Stomach (tissue), 8 donors: ENCODE measurements at regions not wholly inside any gene's neighbourhood (a gene's known extent, or its start where the extent isn't known, plus 50 kb on each side); places are given as distances from the start of the nearest gene placed in this dataset.
A peak's percentile ranks its signal among the peaks of the same experiment; 100 is the strongest.

ENCODE experiments used
- DNase-seq, 2 donors: peaks; one replicate each; pipeline versions ENCODE4 v3.0.0 to v3.0.0-alpha.2; 2013 to 2019
- H3K27ac ChIP-seq, 5 donors: fragments of 200-600 bp in 4 of 5; sonication (generic) in 4 of 5; one replicate each; pipeline ENCODE4 v1.5.1; 2013 to 2019; ENCODE audit warnings: mild to moderate bottlenecking in 1 of 5, moderate library complexity in 1 of 5
- H3K27me3 ChIP-seq, 3 donors: fragments of 200-600 bp; sonication (generic); one replicate each; pipeline ENCODE4 v1.5.1; 2017 to 2019; ENCODE audit warnings: mixed run types in 1 of 3
- H3K36me3 ChIP-seq, 4 donors: fragments of 200-600 bp; sonication (generic); 1 replicate in 3 of 4; 2 replicates in 1 of 4; pipeline ENCODE4 v1.5.1; 2016 to 2019
- H3K4me1 ChIP-seq, 4 donors: fragments of 200-600 bp; sonication (generic); one replicate each; pipeline ENCODE4 v1.5.1; 2016 to 2019
- H3K4me3 ChIP-seq, 4 donors: fragments of 200-600 bp; sonication (generic) in 3 of 4; one replicate each; pipeline ENCODE4 v1.5.1; 2016 to 2019; ENCODE audit warnings: mild to moderate bottlenecking in 1 of 4
- H3K9me3 ChIP-seq, 4 donors: fragments of 200-600 bp; sonication (generic); one replicate each; pipeline ENCODE4 v1.5.1; 2016 to 2019
- EP300 ChIP-seq: sonication (generic); formaldehyde crosslinking; IDR thresholded peaks from one replicate; pipeline ENCODE4 v1.6.1; 2017; ENCODE audit warnings: antibody characterized with exemption
- POLR2A ChIP-seq, 4 donors: fragments of 450-650 bp; IDR thresholded peaks; one replicate each; pipeline ENCODE4 v1.6.1; 2016; ENCODE audit warnings: antibody characterized with exemption in 4 of 4, control low read depth in 2 of 4, mild to moderate bottlenecking in 1 of 4, moderate library complexity in 1 of 4
- POLR2AphosphoS5 ChIP-seq, 3 donors: sonication (generic); formaldehyde crosslinking; IDR thresholded peaks; one replicate each; pipeline ENCODE4 v1.6.1; 2016; ENCODE audit warnings: antibody characterized with exemption in 3 of 3
- WGBS, 5 donors: extraction: QIAGEN DNeasy Blood & Tissue Kit in 3 of 5; methylation state at CpG; one replicate each; pipeline versions ENCODE4 v1.1.5 to v1.1.7; 2013 to 2018; 5-methylcytosine and 5-hydroxymethylcytosine counted together
- intact Hi-C: fragments of 100-400 bp; cut with DNase I; formaldehyde crosslinking; loops from one replicate; pipeline ENCODE4 v1.15.1; 2023; ENCODE audit warnings: low total_unique reads
- TF ChIP-seq, protein P1 (sequence below), 7 experiments: fragments of 450-650 bp in 4 of 7; fragments of 200-600 bp in 3 of 7; sonication (generic) in 3 of 7; IDR thresholded peaks; one replicate each; pipeline ENCODE4 v1.5.1; 2016 to 2019; ENCODE audit warnings: antibody characterized with exemption in 7 of 7, control low read depth in 2 of 7, mild to moderate bottlenecking in 1 of 7
- donor health status: healthy with polysubstance abuse.
- donor health status: Bipolar disorder and iron deficiency.
- donor health status: healthy.

DNA sequence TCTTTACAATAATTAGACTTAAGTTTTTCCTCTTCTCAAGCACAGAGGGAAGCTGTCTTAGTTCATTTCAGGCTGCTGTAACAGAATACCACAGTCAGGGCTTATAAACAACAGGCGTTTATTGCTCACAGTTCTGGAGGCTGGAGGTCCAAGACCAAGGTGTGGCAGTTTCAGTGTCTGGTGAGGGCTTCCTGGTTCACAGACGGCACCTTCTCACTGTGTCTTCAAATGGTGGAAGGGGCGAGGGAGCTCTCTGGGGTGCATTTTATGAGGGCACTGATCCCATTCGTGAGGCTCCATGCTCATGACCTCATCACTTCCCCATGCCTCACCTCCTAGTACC is 115.7 kb upstream of the MXRA5 start:
- Histone ChIP-seq H3K27me3 (no peaks in the 10 kb centered on the region), H3K9me3 (no peaks in the 10 kb centered on the region), H3K27ac (no peak overlapping the region), H3K4me3 (no peak overlapping the region), H3K36me3 (no peaks in the 10 kb centered on the region), H3K4me1 (no peaks in the 10 kb centered on the region)
- WGBS, 5 donors: 66 to 81% (median 77%) methylated on average over 4 of the region's 4 CpGs
- intact Hi-C loops: no loop called here
- TF ChIP-seq, protein P1, sequence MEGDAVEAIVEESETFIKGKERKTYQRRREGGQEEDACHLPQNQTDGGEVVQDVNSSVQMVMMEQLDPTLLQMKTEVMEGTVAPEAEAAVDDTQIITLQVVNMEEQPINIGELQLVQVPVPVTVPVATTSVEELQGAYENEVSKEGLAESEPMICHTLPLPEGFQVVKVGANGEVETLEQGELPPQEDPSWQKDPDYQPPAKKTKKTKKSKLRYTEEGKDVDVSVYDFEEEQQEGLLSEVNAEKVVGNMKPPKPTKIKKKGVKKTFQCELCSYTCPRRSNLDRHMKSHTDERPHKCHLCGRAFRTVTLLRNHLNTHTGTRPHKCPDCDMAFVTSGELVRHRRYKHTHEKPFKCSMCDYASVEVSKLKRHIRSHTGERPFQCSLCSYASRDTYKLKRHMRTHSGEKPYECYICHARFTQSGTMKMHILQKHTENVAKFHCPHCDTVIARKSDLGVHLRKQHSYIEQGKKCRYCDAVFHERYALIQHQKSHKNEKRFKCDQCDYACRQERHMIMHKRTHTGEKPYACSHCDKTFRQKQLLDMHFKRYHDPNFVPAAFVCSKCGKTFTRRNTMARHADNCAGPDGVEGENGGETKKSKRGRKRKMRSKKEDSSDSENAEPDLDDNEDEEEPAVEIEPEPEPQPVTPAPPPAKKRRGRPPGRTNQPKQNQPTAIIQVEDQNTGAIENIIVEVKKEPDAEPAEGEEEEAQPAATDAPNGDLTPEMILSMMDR (IDR thresholded peaks at IDR 0.05): no peak
- TF ChIP-seq POLR2A (IDR thresholded peaks at IDR 0.05): no peak
- no peak for TF ChIP-seq POLR2AphosphoS5 (IDR thresholded peaks at IDR 0.05)
- TF ChIP-seq EP300: no peak
- no peak for DNase-seq

DNA sequence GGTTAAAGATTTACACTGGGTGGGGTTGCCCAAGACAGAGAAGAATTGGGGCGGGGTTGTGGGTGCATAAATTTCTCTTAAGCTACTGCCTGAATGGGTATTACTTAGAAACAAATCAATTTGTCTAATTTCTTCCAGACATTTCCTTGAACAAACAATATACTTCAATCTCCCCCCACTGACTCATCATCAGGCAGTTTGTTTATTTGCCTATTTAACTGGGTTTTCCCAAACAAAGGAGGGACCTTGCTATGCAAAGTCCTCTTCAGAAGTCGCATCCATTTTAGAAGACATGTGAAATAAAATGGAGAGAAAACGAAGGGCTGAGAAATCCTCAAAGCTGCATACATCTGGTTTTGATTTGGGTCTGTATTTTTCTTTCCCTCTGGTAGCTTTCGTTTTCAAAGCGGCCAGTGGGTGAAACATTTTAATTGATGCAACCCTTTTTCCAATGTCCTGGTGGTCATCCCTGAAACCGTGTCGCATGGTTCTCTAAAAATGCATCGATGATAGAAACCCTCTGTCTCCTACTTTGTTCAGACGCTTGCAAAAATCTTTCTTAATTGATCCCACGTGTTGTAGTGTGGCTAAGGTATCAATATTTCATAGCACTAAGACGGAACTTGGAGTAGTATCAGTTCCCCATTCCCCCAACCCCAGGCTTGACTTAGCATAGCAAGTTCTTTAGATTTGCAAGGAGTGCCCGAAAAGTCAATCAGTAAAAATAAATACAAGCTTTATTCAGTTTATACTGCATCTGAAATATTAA is 115.1 kb upstream of the MXRA5 start:
- H3K9me3 ChIP-seq: no peaks in the 10 kb centered on the region
- 68 to 76% (median 73%) methylated on average over 12 of the region's 12 CpGs for WGBS, 5 donors

DNA sequence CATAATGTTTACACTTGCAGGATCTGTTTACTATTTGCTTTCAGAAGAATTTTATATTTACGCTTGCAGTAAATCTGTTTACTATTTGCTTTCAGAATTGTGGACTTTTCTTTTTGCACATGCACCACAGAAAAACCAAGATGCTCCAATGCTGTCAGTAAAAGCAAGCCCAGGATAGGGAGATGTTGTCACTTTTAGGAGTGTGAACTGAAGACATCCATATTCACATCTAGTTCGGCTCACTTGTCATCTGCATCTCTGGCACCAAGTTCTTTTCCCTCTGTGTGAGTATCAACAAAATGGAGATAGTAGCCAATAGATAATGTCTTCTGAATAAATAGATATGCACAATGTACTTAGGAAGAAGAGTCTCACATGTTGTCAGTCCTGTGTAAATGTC is 109.3 kb upstream of the MXRA5 start:
- 71 to 90% (median 81%) methylated on average over 2 of the region's 2 CpGs for WGBS, 5 donors
- intact Hi-C loops: no loop called here
- Histone ChIP-seq H3K27ac (no peak overlapping the region), H3K27me3 (no peaks in the 10 kb centered on the region), H3K36me3 (no peaks in the 10 kb centered on the region), H3K4me1 (no peaks in the 10 kb centered on the region), H3K4me3 (no peak overlapping the region), H3K9me3 (no peaks in the 10 kb centered on the region)
- no peak for DNase-seq
- TF ChIP-seq POLR2AphosphoS5 (IDR thresholded peaks at IDR 0.05) (no peak), EP300 (no peak), POLR2A (IDR thresholded peaks at IDR 0.05) (no peak)
- TF ChIP-seq, protein P1 (IDR thresholded peaks at IDR 0.05): no peak

More for the DNA sequence above, 115.1 kb upstream of the MXRA5 start:
- no peak overlapping the region for H3K27ac ChIP-seq
- no peaks in the 10 kb centered on the region for H3K4me1 ChIP-seq
- no peaks in the 10 kb centered on the region for H3K36me3 ChIP-seq
- TF ChIP-seq POLR2AphosphoS5 (IDR thresholded peaks at IDR 0.05) (no peak), EP300 (no peak), POLR2A (IDR thresholded peaks at IDR 0.05) (no peak)
- TF ChIP-seq, protein P1 (IDR thresholded peaks at IDR 0.05): no peak
- DNase-seq: no peak
- intact Hi-C loops: no loop called here
- no peak overlapping the region for H3K4me3 ChIP-seq
- no peaks in the 10 kb centered on the region for H3K27me3 ChIP-seq

DNA sequence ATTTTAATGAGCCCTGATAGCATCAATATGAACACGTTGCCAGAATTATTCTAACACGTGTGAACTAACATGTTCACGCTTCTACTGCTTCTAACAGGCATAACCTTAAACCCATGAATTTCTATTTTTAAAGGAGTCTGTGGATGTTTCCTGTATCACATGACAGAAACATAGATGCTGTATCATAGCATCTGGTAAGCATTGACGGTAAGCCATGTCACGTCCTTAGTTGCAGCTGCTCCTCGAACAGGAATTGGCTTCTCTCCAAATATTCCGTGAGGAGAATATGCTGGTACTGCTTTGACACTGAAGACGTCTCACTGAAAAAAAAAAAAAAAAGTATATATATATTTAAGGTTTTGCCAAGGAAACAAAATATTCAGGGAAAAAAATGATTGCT is 105.1 kb upstream of the MXRA5 start:
- H3K9me3 ChIP-seq: no peaks in the 10 kb centered on the region
- intact Hi-C loops: no loop called here
- TF ChIP-seq EP300: no peak
- no peak for TF ChIP-seq POLR2A (IDR thresholded peaks at IDR 0.05)
- no peak for TF ChIP-seq POLR2AphosphoS5 (IDR thresholded peaks at IDR 0.05)
- TF ChIP-seq, protein P1 (IDR thresholded peaks at IDR 0.05): no peak
- H3K4me1 ChIP-seq: no peaks in the 10 kb centered on the region
- no peaks in the 10 kb centered on the region for H3K27me3 ChIP-seq
- H3K4me3 ChIP-seq: no peak overlapping the region
- 69 to 77% (median 73%) methylated on average over 8 of the region's 8 CpGs for WGBS, 5 donors
- DNase-seq: peak in 1 of 2 donors; percentile 49
- no peaks in the 10 kb centered on the region for H3K36me3 ChIP-seq
- H3K27ac ChIP-seq: no peak overlapping the region
